A549 (cell line): ENCODE measurements at regions not wholly inside any gene's neighbourhood (a gene's known extent, or its start where the extent isn't known, plus 50 kb on each side); places are given as distances from the start of the nearest gene placed in this dataset.

ENCODE experiments used
- ATAC-seq, 2 experiments: fragments of 200-7000 bp in 1 of 2; fragments of >200 bp in 1 of 2; cut with Nextera tagmentation in 1 of 2; cut with Tn5 transposase in 1 of 2; 3 replicates each; pipeline versions ENCODE4 v1.8.0 to v1.9.1; 2018 to 2020; ENCODE audit warnings: mild to moderate bottlenecking in 1 of 2, moderate library complexity in 1 of 2
- CTCF ChIA-PET: fragments of 300-600 bp; sonication (Branson Sonifier 250); formaldehyde crosslinking; extraction: SDS; loops from one replicate; lab custom pipeline; 2021; ENCODE audit warnings: antibody characterized with exemption, inconsistent platforms; lab: Yijun Ruan, JAX
- POLR2A ChIA-PET: fragments of 350-600 bp; formaldehyde crosslinking; extraction: SDS; loops from one replicate; lab custom pipeline; 2021; ENCODE audit warnings: antibody characterized with exemption, inconsistent platforms; lab: Yijun Ruan, JAX
- DNase-seq, 2 experiments: peaks; one replicate each; pipeline versions ENCODE4 v3.0.0 to v3.0.0-alpha.2; 2011 to 2016; ENCODE audit warnings: low read depth in 1 of 2, low spot score in 1 of 2
- FAIRE-seq: peaks from 2 replicates; lab custom pipeline; 2011; peaks lifted over from hg19 to GRCh38; lab: Jason Lieb, UNC
- H3K27ac ChIP-seq, 2 experiments: fragments of >200 bp; sonication (Bioruptor Twin); formaldehyde crosslinking; 3 replicates each; pipeline ENCODE4 v1.5.1; 2016 to 2017
- H3K4me1 ChIP-seq: fragments of >200 bp; sonication (Bioruptor Twin); formaldehyde crosslinking; 3 replicates; pipeline ENCODE4 v1.6.1; 2016
- H3K4me2 ChIP-seq: fragments of >200 bp; sonication (Bioruptor Twin); formaldehyde crosslinking; 3 replicates; pipeline ENCODE4 v1.6.1; 2016
- H3K4me3 ChIP-seq: fragments of >200 bp; sonication (Bioruptor Twin); formaldehyde crosslinking; 3 replicates; pipeline ENCODE4 v1.5.1; 2016
- H3K9me3 ChIP-seq: fragments of >200 bp; sonication (Bioruptor Twin); formaldehyde crosslinking; 3 replicates; pipeline ENCODE4 v1.6.1; 2016
- BHLHE40 ChIP-seq: IDR thresholded peaks from 2 replicates; pipeline ENCODE4 v1.6.1; 2012; ENCODE audit warnings: low read depth, low read length, inconsistent platforms
- CHD4 ChIP-seq: fragments of 200-600 bp; sonication (generic); IDR thresholded peaks from 2 replicates; pipeline ENCODE4 v1.6.1; 2016; ENCODE audit warnings: antibody characterized with exemption, mild to moderate bottlenecking, borderline replicate concordance
- EHF ChIP-seq: fragments of 250-450 bp; sonication (Bioruptor Pico); IDR thresholded peaks from 2 replicates; pipeline ENCODE4 v1.5.0; 2020; ENCODE audit warnings: mild to moderate bottlenecking
- FOSB ChIP-seq: fragments of 250-450 bp; sonication (Bioruptor Pico); IDR thresholded peaks from 2 replicates; pipeline ENCODE4 v1.5.0; 2020; ENCODE audit warnings: mild to moderate bottlenecking, moderate library complexity
- FOSL2 ChIP-seq, 2 experiments: fragments of 450-650 bp in 1 of 2; fragments of >200 bp in 1 of 2; sonication (Bioruptor Twin) in 1 of 2; formaldehyde crosslinking; IDR thresholded peaks; 2 replicates each; pipeline versions ENCODE4 v1.5.0 to v1.6.1; 2016 to 2020; ENCODE audit warnings: mild to moderate bottlenecking in 1 of 2, moderate library complexity in 1 of 2
- GATA3 ChIP-seq: IDR thresholded peaks from 2 replicates; pipeline ENCODE4 v1.6.1; 2012; ENCODE audit warnings: borderline replicate concordance
- HDAC2 ChIP-seq: fragments of 200-600 bp; sonication (generic); IDR thresholded peaks from 2 replicates; pipeline ENCODE4 v1.6.1; 2016
- HOXB13 ChIP-seq: fragments of 250-450 bp; sonication (Bioruptor Pico); IDR thresholded peaks from 2 replicates; pipeline ENCODE4 v1.5.0; 2020; ENCODE audit warnings: low read depth, mild to moderate bottlenecking, moderate library complexity
- JUN ChIP-seq, 2 experiments: fragments of >200 bp; sonication (Bioruptor Twin); formaldehyde crosslinking; IDR thresholded peaks; 2 replicates in 1 of 2; 3 replicates in 1 of 2; pipeline ENCODE4 v1.6.1; 2016 to 2017
- KDM1A ChIP-seq: fragments of 200-600 bp; sonication (generic); IDR thresholded peaks from 2 replicates; pipeline ENCODE4 v1.6.1; 2016; ENCODE audit warnings: low read depth, mild to moderate bottlenecking
- MAFK ChIP-seq: fragments of 450-650 bp; IDR thresholded peaks from 2 replicates; pipeline ENCODE4 v1.6.1; 2014; ENCODE audit not compliant: partially characterized antibody
- MAX ChIP-seq: IDR thresholded peaks from 2 replicates; pipeline ENCODE4 v1.6.1; 2012
- NPAS2 ChIP-seq: fragments of 250-450 bp; sonication (Bioruptor Pico); IDR thresholded peaks from 2 replicates; pipeline ENCODE4 v1.8.0; 2022; ENCODE audit warnings: mild to moderate bottlenecking, moderate library complexity, borderline replicate concordance
- NR3C1 ChIP-seq: fragments of >200 bp; sonication (Bioruptor Twin); formaldehyde crosslinking; IDR thresholded peaks from 3 replicates; pipeline ENCODE4 v1.6.1; 2017
- RARB ChIP-seq: fragments of 250-450 bp; sonication (Bioruptor Pico); IDR thresholded peaks from 2 replicates; pipeline ENCODE4 v1.8.0; 2021; ENCODE audit warnings: mild to moderate bottlenecking, moderate library complexity
- REST ChIP-seq: fragments of 200-600 bp; sonication (generic); IDR thresholded peaks from 2 replicates; pipeline ENCODE4 v1.6.1; 2016; ENCODE audit warnings: antibody characterized with exemption, mild to moderate bottlenecking, moderate library complexity
- RNF2 ChIP-seq: fragments of 200-600 bp; sonication (generic); IDR thresholded peaks from 2 replicates; pipeline ENCODE4 v1.6.1; 2016; ENCODE audit warnings: low read depth, mild to moderate bottlenecking, antibody characterized with exemption, moderate library complexity, borderline replicate concordance
- SMC3 ChIP-seq: fragments of >200 bp; sonication (Bioruptor Twin); formaldehyde crosslinking; IDR thresholded peaks from 3 replicates; pipeline ENCODE4 v1.6.1; 2018; ENCODE audit warnings: inconsistent platforms
- TFCP2L1 ChIP-seq: fragments of 250-450 bp; sonication (Bioruptor Pico); IDR thresholded peaks from 2 replicates; pipeline ENCODE4 v1.5.0; 2021; ENCODE audit warnings: mild to moderate bottlenecking
- ZFP36 ChIP-seq: fragments of 450-650 bp; IDR thresholded peaks from 2 replicates; pipeline ENCODE4 v1.6.1; 2014; ENCODE audit warnings: borderline replicate concordance; ENCODE audit not compliant: partially characterized antibody
- WGBS: methylation state at CpG from one replicate; pipeline ENCODE4 v1.1.6; 2017; ENCODE audit errors: missing lambda C conversion rate; 5-methylcytosine and 5-hydroxymethylcytosine counted together
- TF ChIP-seq, protein P1 (sequence below): fragments of >200 bp; sonication (Bioruptor Twin); formaldehyde crosslinking; IDR thresholded peaks from 3 replicates; pipeline ENCODE4 v1.6.1; 2016

- ATAC-seq (peak; percentile 89 to 91), DNase-seq (peak; percentile 6 to 68), FAIRE-seq (no peak)
- H3K4me2 ChIP-seq, result no peak overlapping the region
- H3K9me3 ChIP-seq, result no peaks in the 10 kb centered on the region
- peaks cover 3% of the 10 kb centered on the region; the same call in 1 of the 3 replicates for H3K4me1 ChIP-seq
- no peak overlapping the region for H3K27ac ChIP-seq
- ChIA-PET CTCF (no interaction called here), POLR2A (interaction anchor here (0.6 kb wide), 1 partner anchor 245 kb away, joined by 4 read pairs; no protein-coding TSS in a partner anchor)
- no peak for TF ChIP-seq TFCP2L1 (CRISPR knock-in tag)
- peak; percentile 78 for TF ChIP-seq GATA3
- no peak for TF ChIP-seq FOSL2 (IDR thresholded peaks at IDR 0.05)
- 0 out of 2 replicates have a peak, but pooled peaks have one; percentile 29 for TF ChIP-seq FOSL2 (CRISPR knock-in tag; IDR thresholded peaks at IDR 0.05)
- TF ChIP-seq MAFK, result peak; percentile 63
- no peak overlapping the region for H3K4me3 ChIP-seq
Measured at GRCh38 chr12:58148405-58148804, 207.0 kb downstream of the ATP23 start.

DNA sequence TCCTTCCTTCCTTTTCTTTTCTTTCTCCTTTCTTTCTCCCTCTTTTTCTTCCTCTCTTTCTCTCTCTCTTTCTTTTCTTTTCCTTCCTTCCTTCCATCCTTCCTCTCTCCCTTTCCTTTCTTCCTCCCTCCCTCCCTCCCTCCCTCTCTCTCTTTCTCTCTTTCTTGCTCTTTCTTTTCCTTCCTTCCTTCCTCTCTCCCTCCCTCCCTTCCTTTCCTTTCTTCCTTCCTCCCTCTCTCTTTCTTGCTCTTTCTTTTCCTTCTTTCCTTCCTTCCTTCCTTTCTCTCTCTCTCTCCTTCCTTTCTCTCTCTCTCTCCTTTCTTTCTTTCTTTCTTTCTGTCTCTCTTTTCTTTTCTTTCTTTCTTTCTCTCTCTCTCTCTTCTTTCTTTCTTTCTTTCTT, 207.6 kb downstream of the ATP23 start:
- POLR2A ChIA-PET, result interaction anchor here (0.6 kb wide), 1 partner anchor 244 kb away, joined by 4 read pairs; no protein-coding TSS in a partner anchor
- no peak for TF ChIP-seq NR3C1
- TF ChIP-seq JUN (IDR thresholded peaks at IDR 0.05), result no peak
- no peak for TF ChIP-seq MAFK
- no peak for TF ChIP-seq BHLHE40
- TF ChIP-seq SMC3, result no peak
- TF ChIP-seq, protein P1, sequence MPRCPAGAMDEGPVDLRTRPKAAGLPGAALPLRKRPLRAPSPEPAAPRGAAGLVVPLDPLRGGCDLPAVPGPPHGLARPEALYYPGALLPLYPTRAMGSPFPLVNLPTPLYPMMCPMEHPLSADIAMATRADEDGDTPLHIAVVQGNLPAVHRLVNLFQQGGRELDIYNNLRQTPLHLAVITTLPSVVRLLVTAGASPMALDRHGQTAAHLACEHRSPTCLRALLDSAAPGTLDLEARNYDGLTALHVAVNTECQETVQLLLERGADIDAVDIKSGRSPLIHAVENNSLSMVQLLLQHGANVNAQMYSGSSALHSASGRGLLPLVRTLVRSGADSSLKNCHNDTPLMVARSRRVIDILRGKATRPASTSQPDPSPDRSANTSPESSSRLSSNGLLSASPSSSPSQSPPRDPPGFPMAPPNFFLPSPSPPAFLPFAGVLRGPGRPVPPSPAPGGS, result no peak

DNA sequence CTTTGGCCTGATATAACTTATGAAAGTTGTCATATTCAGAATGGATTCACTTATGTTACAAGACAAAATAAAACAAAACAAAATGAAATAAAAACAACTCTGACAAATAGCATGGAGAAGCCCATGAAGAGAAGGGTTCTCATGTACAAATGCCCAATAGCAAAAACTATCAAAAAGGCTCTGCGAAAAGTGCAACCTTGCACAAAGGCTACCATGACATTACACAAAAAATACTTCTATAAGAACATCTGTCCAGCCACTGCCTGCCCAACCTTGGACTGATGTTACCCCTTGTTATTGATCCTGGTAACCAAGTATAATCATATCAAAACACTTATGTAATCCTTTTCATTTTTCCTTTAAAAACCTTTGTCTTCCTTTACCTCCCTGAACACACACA, 213.0 kb downstream of the ATP23 start:
- no peak overlapping the region for H3K4me2 ChIP-seq
- no peak for DNase-seq
- CTCF ChIA-PET, result no interaction called here
- H3K27ac ChIP-seq, result no peak overlapping the region
- no peak overlapping the region for H3K4me3 ChIP-seq
- POLR2A ChIA-PET, result no interaction called here
- ATAC-seq, result no peak
- WGBS, result 76% methylated on average over 1 of the region's 1 CpG
- FAIRE-seq, result no peak
- H3K4me1 ChIP-seq, result no peaks in the 10 kb centered on the region
- TF ChIP-seq KDM1A (no peak), MAFK (peak; percentile 74), RARB (CRISPR knock-in tag) (no peak)
- TF ChIP-seq, protein P1, result no peak
- TF ChIP-seq, all 56 proteins: peak for 1
- H3K9me3 ChIP-seq, result no peaks in the 10 kb centered on the region

More for the DNA sequence above, 207.6 kb downstream of the ATP23 start:
- Histone ChIP-seq H3K9me3 (no peaks in the 10 kb centered on the region), H3K4me2 (no peak overlapping the region), H3K4me1 (peaks cover 3% of the 10 kb centered on the region; the same call in 1 of the 3 replicates), H3K27ac (no peak overlapping the region), H3K4me3 (no peak overlapping the region)
- DNase-seq (no peak), FAIRE-seq (no peak), ATAC-seq (no peak)
- CTCF ChIA-PET, result interaction anchor here (0.6 kb wide), 1 partner anchor 41 kb away, joined by 3 read pairs; no protein-coding TSS in a partner anchor

GRCh38 chr12:58156697-58157096, 215.3 kb downstream of the ATP23 start:
- no peak overlapping the region for H3K4me3 ChIP-seq
- H3K9me3 ChIP-seq, result no peaks in the 10 kb centered on the region
- FAIRE-seq (no peak), DNase-seq (no peak), ATAC-seq (no peak)
- WGBS, result 12% methylated on average over 2 of the region's 2 CpGs
- CTCF ChIA-PET, result no interaction called here
- POLR2A ChIA-PET, result no interaction called here
- H3K4me1 ChIP-seq, result no peaks in the 10 kb centered on the region
- TF ChIP-seq MAFK (peak; percentile 88), FOSB (CRISPR knock-in tag) (no peak), EHF (CRISPR knock-in tag) (no peak)
- no peak overlapping the region for H3K27ac ChIP-seq
- no peak overlapping the region for H3K4me2 ChIP-seq

GRCh38 chr12:58159941-58160340, 218.6 kb downstream of the ATP23 start:
- 15% methylated on average over 2 of the region's 2 CpGs for WGBS

More at GRCh38 chr12:58159941-58160340, 218.6 kb downstream of the ATP23 start:
- CTCF ChIA-PET, result interaction anchor here (1.8 kb wide), 1 partner anchor 16 kb away, joined by 5 read pairs; no protein-coding TSS in a partner anchor
- no peak overlapping the region for H3K4me3 ChIP-seq
- no peak overlapping the region for H3K27ac ChIP-seq
- H3K4me2 ChIP-seq, result no peak overlapping the region
- ATAC-seq (no peak), FAIRE-seq (no peak)
- TF ChIP-seq HDAC2, result no peak
- no peak for TF ChIP-seq RNF2
- no peak for TF ChIP-seq REST
- no peak for TF ChIP-seq JUN (IDR thresholded peaks at IDR 0.05)
- no peak for TF ChIP-seq TFCP2L1 (CRISPR knock-in tag)
- TF ChIP-seq NPAS2 (CRISPR knock-in tag), result no peak
- no peak for TF ChIP-seq ZFP36
- no peak for TF ChIP-seq CHD4
- no peak for TF ChIP-seq HOXB13 (CRISPR knock-in tag)
- no peak for TF ChIP-seq EHF (CRISPR knock-in tag)
- TF ChIP-seq MAX, result no peak
- TF ChIP-seq, all 56 proteins: peak for 0
- Histone ChIP-seq H3K4me1 (no peaks in the 10 kb centered on the region), H3K9me3 (no peaks in the 10 kb centered on the region)
- DNase-seq, result no peak
- POLR2A ChIA-PET, result no interaction called here
